Neural progenitor cell (in vitro differentiated cells): ENCODE measurements at regions not wholly inside any gene's neighbourhood (a gene's known extent, or its start where the extent isn't known, plus 50 kb on each side); places are given as distances from the start of the nearest gene placed in this dataset.

ENCODE experiments used
- EZH2 ChIP-seq: fragments of 200-600 bp; sonication (generic); IDR thresholded peaks from 2 replicates; pipeline ENCODE4 v1.6.1; 2017; ENCODE audit warnings: antibody characterized with exemption, mild to moderate bottlenecking, moderate library complexity
- EZH2phosphoT487 ChIP-seq: fragments of 200-600 bp; sonication (generic); IDR thresholded peaks from 2 replicates; pipeline ENCODE4 v1.6.1; 2017; ENCODE audit warnings: antibody characterized with exemption
- TF ChIP-seq, protein P1 (sequence below): fragments of 200-600 bp; sonication (generic); IDR thresholded peaks from 2 replicates; pipeline ENCODE4 v1.5.1; 2017; ENCODE audit warnings: antibody characterized with exemption, mild to moderate bottlenecking

DNA sequence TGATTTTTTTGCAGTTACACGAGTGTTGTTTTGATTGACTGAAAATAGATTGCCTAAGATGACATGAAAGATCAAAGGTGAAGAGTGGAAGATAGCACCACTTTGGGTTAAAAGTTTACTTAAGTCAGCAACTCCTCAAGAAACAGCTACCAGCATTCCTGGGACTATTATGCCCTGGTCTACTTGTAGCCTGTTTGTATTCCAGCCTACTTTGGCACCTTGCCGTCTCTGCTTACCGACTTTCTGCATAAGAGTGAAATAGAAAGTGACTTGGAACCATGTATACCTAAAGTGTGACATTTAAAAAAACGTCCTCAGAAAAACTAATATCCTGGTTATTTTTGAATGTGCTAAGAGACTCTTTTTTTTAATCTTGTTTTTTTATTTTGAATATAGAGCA is 631.5 kb upstream of the PTBP2 start:
- no peak for TF ChIP-seq EZH2
- TF ChIP-seq, protein P1, sequence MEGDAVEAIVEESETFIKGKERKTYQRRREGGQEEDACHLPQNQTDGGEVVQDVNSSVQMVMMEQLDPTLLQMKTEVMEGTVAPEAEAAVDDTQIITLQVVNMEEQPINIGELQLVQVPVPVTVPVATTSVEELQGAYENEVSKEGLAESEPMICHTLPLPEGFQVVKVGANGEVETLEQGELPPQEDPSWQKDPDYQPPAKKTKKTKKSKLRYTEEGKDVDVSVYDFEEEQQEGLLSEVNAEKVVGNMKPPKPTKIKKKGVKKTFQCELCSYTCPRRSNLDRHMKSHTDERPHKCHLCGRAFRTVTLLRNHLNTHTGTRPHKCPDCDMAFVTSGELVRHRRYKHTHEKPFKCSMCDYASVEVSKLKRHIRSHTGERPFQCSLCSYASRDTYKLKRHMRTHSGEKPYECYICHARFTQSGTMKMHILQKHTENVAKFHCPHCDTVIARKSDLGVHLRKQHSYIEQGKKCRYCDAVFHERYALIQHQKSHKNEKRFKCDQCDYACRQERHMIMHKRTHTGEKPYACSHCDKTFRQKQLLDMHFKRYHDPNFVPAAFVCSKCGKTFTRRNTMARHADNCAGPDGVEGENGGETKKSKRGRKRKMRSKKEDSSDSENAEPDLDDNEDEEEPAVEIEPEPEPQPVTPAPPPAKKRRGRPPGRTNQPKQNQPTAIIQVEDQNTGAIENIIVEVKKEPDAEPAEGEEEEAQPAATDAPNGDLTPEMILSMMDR = no peak
- TF ChIP-seq EZH2phosphoT487 = no peak
